Fibroblast of peridontal ligament (primary cell): ENCODE measurements at regions not wholly inside any gene's neighbourhood (a gene's known extent, or its start where the extent isn't known, plus 50 kb on each side); places are given as distances from the start of the nearest gene placed in this dataset.
A peak's percentile ranks its signal among the peaks of the same experiment; 100 is the strongest.
"Not testable (repeated sequence)": the region's sequence is repeated elsewhere in the genome, so short reads cannot be mapped to it uniquely, and the experiment has no call there.

Source experiments
- DNase-seq: peaks from one replicate; pipeline ENCODE4 v3.0.0-alpha.2; 2010; ENCODE audit errors: extremely low read depth

GRCh38 chr5:40354171-40354570 lies 325.5 kb upstream of the PTGER4 start:
- DNase-seq = no peak

- no peak for DNase-seq
Observed at GRCh38 chr5:40353442-40353841, 326.3 kb upstream of the PTGER4 start.

GRCh38 chr5:40347981-40348725 lies 331.6 kb upstream of the PTGER4 start:
- DNase-seq = no peak

- peak; percentile 14 for DNase-seq
Observed at GRCh38 chr5:40346901-40347300, 332.8 kb upstream of the PTGER4 start.

- DNase-seq = not testable (repeated sequence)
Observed at GRCh38 chr5:40338434-40338833, 341.3 kb upstream of the PTGER4 start.

- DNase-seq = no peak
Observed at GRCh38 chr5:40334242-40334635, 345.5 kb upstream of the PTGER4 start.

GRCh38 chr5:40333459-40334241 lies 346.1 kb upstream of the PTGER4 start:
- peak; percentile 52 for DNase-seq

- no peak for DNase-seq
Observed at GRCh38 chr5:40332970-40333369, 346.7 kb upstream of the PTGER4 start.

- DNase-seq = no peak
Observed at GRCh38 chr5:40331616-40332015, 348.1 kb upstream of the PTGER4 start.

- no peak for DNase-seq
Observed at GRCh38 chr5:40321514-40321913, 358.2 kb upstream of the PTGER4 start.

- no peak for DNase-seq
Observed at GRCh38 chr5:40318395-40318794, 361.3 kb upstream of the PTGER4 start.

GRCh38 chr5:40317023-40317422 lies 362.7 kb upstream of the PTGER4 start:
- DNase-seq = peak; percentile 45

GRCh38 chr5:40315126-40315525 lies 364.6 kb upstream of the PTGER4 start:
- no peak for DNase-seq

- DNase-seq = no peak
Observed at GRCh38 chr5:40314275-40314674, 365.4 kb upstream of the PTGER4 start.

GRCh38 chr5:40312205-40312604 lies 367.5 kb upstream of the PTGER4 start:
- no peak for DNase-seq

- no peak for DNase-seq
Observed at GRCh38 chr5:40309851-40310250, 369.9 kb upstream of the PTGER4 start.

GRCh38 chr5:40308867-40309266 lies 370.8 kb upstream of the PTGER4 start:
- no peak for DNase-seq

- DNase-seq = no peak
Observed at GRCh38 chr5:40307920-40308319, 371.8 kb upstream of the PTGER4 start.

GRCh38 chr5:40306869-40307487 lies 372.7 kb upstream of the PTGER4 start:
- no peak for DNase-seq

- DNase-seq = no peak
Observed at GRCh38 chr5:40292006-40292405, 387.7 kb upstream of the PTGER4 start.

- peak; percentile 71 for DNase-seq
Observed at GRCh38 chr5:40291338-40291737, 388.4 kb upstream of the PTGER4 start.

GRCh38 chr5:40288800-40289485 lies 390.8 kb upstream of the PTGER4 start:
- no peak for DNase-seq
